Left ventricle myocardium superior (tissue), 1 donor: ENCODE measurements at regions not wholly inside any gene's neighbourhood (a gene's known extent, or its start where the extent isn't known, plus 50 kb on each side); places are given as distances from the start of the nearest gene placed in this dataset.

ENCODE experiments used
- ATAC-seq: fragments of 200-7000 bp; cut with Tn5 transposase; one replicate; pipeline ENCODE4 v1.9.1; 2020; ENCODE audit warnings: mild to moderate bottlenecking, moderate library complexity
- DNase-seq: peaks from one replicate; pipeline ENCODE4 v3.0.0-alpha.2; 2020
- intact Hi-C: fragments of 100-400 bp; cut with micrococcal nuclease; formaldehyde crosslinking; loops from one replicate; pipeline ENCODE4 v1.11.0; 2022
- donor health status: DM: no; HTN: yes; CAD: no; lungs with severe emphysema.

- intact Hi-C loops = no loop called here
- ATAC-seq = no peak
These were observed 57.4 kb upstream of the ADO start for GRCh38 chr10:62746951-62747729.

DNA sequence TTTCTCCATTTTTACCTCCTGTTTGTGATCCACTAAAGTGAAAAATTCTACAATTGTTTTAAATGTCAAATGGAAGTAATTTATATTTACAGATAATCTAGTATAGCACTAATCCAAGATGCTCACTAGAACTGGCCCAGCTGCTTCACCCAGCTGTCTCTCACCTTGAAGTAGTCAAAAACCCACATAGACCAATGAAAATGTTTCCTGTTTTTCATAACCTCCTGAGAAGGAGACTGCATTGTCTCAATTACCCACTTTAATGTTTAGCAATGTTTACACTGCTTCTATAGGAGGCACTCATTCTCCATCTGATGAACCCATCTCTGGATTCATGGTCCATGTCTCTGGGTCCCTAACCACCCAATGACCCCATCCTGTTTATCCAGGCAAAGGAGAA lies 56.1 kb upstream of the ADO start:
- DNase-seq (no peak), ATAC-seq (no peak)
- intact Hi-C loops = no loop called here

More at GRCh38 chr10:62746951-62747729, 57.4 kb upstream of the ADO start:
- DNase-seq = no peak

DNA sequence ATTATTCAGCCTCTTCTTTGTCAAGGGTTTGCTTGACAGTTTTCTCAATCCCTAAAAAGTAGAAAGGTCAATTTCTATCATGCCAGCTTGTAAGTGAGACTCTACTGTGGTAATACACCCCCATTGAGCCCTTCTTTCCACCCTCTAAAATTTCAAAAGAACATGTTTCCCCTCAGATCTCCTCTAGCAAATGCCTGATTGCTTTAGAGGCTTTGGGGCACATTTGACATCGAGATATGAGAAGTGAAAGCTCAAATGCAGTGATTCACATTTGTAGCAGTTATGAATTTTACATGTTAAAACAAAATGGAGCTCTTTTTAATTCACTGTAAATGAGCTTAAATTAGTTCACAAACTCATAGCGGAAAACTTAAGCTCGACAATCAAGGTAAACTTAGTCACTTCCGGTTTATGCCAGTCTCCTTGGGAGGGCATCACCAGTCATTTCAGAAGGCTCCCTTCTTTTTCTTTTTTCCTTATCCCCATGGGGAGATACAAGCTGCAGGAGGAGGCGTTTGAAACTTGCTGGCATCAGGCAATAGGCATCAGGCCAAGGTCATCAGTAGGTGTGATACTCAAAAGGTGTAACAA lies 55.3 kb upstream of the ADO start:
- DNase-seq (no peak), ATAC-seq (no peak)
- intact Hi-C loops = no loop called here
